Panc1 (cell line): ENCODE measurements at regions not wholly inside any gene's neighbourhood (a gene's known extent, or its start where the extent isn't known, plus 50 kb on each side); places are given as distances from the start of the nearest gene placed in this dataset.

Source experiments
- ATAC-seq: fragments of 200-7000 bp; cut with Tn5 transposase; 2 replicates; pipeline ENCODE4 v1.9.1; 2020; ENCODE audit warnings: mild to moderate bottlenecking, moderate library complexity
- BruUV-seq: library from RNA; stranded (reverse); fragments of 400-500 nt; replicated peaks from 2 replicates; lab custom pipeline; 2021; lab: Mats Ljungman, UMichigan
- CTCF ChIA-PET: fragments of 300-600 bp; sonication (Branson Sonifier 250); formaldehyde crosslinking; loops from one replicate; lab custom pipeline; 2022; ENCODE audit warnings: antibody characterized with exemption; lab: Charles Lee
- POLR2A ChIA-PET: fragments of 300-600 bp; sonication (Branson Sonifier 250); formaldehyde crosslinking; loops from one replicate; lab custom pipeline; 2022; ENCODE audit warnings: antibody characterized with exemption; lab: Charles Lee
- DNase-seq: peaks from one replicate; pipeline ENCODE4 v3.0.0-alpha.2; 2010; ENCODE audit warnings: low read depth, low spot score
- H3K27ac ChIP-seq: 2 replicates; pipeline ENCODE4 v1.5.1; 2011; ENCODE audit warnings: mild to moderate bottlenecking, low read length, inconsistent platforms
- H3K27me3 ChIP-seq: fragments of 200-500 bp; sonication (Bioruptor generic); 2 replicates; pipeline ENCODE4 v1.6.0; 2014; ENCODE audit warnings: low read length, inconsistent platforms; ENCODE audit not compliant: control insufficient read depth, insufficient read depth
- H3K36me3 ChIP-seq: fragments of 200-500 bp; sonication (Bioruptor generic); 2 replicates; pipeline ENCODE4 v1.5.1; 2014; ENCODE audit warnings: inconsistent platforms, mild to moderate bottlenecking, low read length, moderate library complexity; ENCODE audit not compliant: control insufficient read depth, insufficient read depth
- H3K4me1 ChIP-seq: 2 replicates; pipeline ENCODE4 v1.5.1; 2011; ENCODE audit warnings: inconsistent platforms, mild to moderate bottlenecking, low read length, moderate library complexity; ENCODE audit not compliant: control insufficient read depth, insufficient read depth
- H3K4me3 ChIP-seq, 2 experiments: 2 replicates each; pipeline ENCODE4 v1.5.1; 2011 to 2012; ENCODE audit warnings: low read depth in 2 of 2, low read length in 2 of 2, mild to moderate bottlenecking in 2 of 2, inconsistent platforms in 1 of 2, moderate library complexity in 1 of 2
- H3K9me3 ChIP-seq: fragments of 200-500 bp; sonication (Bioruptor generic); 2 replicates; pipeline ENCODE4 v1.5.1; 2014; ENCODE audit warnings: low read depth, mild to moderate bottlenecking, inconsistent platforms, low read length, moderate library complexity; ENCODE audit not compliant: control insufficient read depth, insufficient read depth
- CTCF ChIP-seq: fragments of 450-650 bp; IDR thresholded peaks from 2 replicates; pipeline ENCODE4 v1.5.1; 2017; ENCODE audit warnings: mild to moderate bottlenecking
- POLR2AphosphoS5 ChIP-seq: IDR thresholded peaks from 2 replicates; pipeline ENCODE4 v1.6.1; 2012; ENCODE audit warnings: mild to moderate bottlenecking, low read depth, low read length, moderate library complexity
- REST ChIP-seq, 2 experiments: IDR thresholded peaks; 2 replicates each; pipeline ENCODE4 v1.6.1; 2011 to 2012; ENCODE audit warnings: low read depth in 2 of 2, control low read depth in 1 of 2, low read length in 1 of 2, mild to moderate bottlenecking in 1 of 2, moderate library complexity in 1 of 2; ENCODE audit not compliant: insufficient read depth in 1 of 2
- SIN3A ChIP-seq: IDR thresholded peaks from 2 replicates; pipeline ENCODE4 v1.6.1; 2012; ENCODE audit warnings: low read depth, mild to moderate bottlenecking, low read length, moderate library complexity, borderline replicate concordance; ENCODE audit not compliant: insufficient read depth
- TCF7L2 ChIP-seq: IDR thresholded peaks from 2 replicates; pipeline ENCODE4 v1.6.1; 2011; ENCODE audit warnings: mild to moderate bottlenecking, low read depth, low read length, inconsistent platforms
- in situ Hi-C: cut with HindIII; loops from 2 replicates; pipeline ENCODE4 v1.10.0; 2016; ENCODE audit warnings: low sequenced_read_pairs, low pct_unique_long_range_greater_than_20kb
- intact Hi-C: fragments of 100-400 bp; cut with micrococcal nuclease; formaldehyde crosslinking; loops from one replicate; pipeline ENCODE4 v1.10.0; 2022; ENCODE audit not compliant: unreplicated experiment

DNA sequence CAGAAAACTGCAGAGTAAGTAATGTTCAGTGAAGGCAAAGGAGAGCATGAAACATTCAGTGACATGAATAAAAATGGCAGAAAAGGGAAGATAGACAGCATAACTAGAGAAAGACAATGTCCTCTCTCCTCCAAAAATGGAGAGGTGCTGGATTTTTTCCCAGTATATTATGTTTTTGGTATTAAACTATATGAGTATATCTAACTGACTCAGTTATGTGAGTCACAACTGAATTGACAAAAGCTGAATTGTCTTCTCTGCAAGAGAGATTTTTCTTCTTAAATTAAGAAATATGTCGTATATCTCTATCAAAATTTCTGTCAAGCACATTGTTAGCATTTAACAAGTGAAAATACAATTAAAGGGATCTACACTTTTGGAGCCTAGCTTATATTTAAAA is 375.1 kb downstream of the CHSY3 start:
- H3K4me1 ChIP-seq, result no peaks in the 10 kb centered on the region
- ChIA-PET CTCF (no interaction called here), POLR2A (no interaction called here)
- ATAC-seq (no peak), DNase-seq (no peak)
- TF ChIP-seq REST (IDR thresholded peaks at IDR 0.05; ENCODE audit: insufficient read depth in 1 of 2, low read depth in 2 of 2, low read length in 1 of 2), result no peak
- no peaks in the 10 kb centered on the region for H3K36me3 ChIP-seq
- no peaks in the 10 kb centered on the region for H3K27me3 ChIP-seq
- in situ Hi-C loops (no loop called here), intact Hi-C loops (no loop called here)
- H3K9me3 ChIP-seq, result no peaks in the 10 kb centered on the region
- BruUV-seq, result no TSS peak
- H3K4me3 ChIP-seq, result no peak overlapping the region
- H3K27ac ChIP-seq, result no peak overlapping the region

DNA sequence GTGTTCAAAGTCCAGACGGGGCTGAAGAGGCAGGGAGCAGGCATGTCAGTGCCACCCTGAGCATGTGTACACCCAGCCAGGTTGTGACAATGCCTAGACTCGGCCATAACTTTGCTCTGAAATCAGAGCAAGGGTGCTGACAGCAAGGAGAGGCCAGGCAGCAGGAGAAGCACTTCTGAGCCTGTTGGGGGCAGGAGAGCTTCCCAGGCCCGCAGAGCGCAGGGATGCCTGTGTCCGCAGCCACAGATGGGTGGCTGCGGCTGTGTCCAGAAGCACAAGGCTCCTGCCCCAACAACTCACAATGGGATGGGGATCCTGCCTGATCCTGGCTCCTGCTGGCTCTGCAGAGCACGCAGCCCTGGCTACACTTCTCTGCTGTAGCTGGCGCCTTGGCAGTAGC is 373.9 kb downstream of the CHSY3 start:
- POLR2A ChIA-PET, result no interaction called here
- BruUV-seq, result no TSS peak

More for the DNA sequence above, 373.9 kb downstream of the CHSY3 start:
- Histone ChIP-seq H3K36me3 (no peaks in the 10 kb centered on the region), H3K4me3 (no peak overlapping the region), H3K27me3 (no peaks in the 10 kb centered on the region), H3K27ac (no peak overlapping the region), H3K4me1 (no peaks in the 10 kb centered on the region), H3K9me3 (no peaks in the 10 kb centered on the region)
- CTCF ChIA-PET, result no interaction called here
- no peak for DNase-seq
- ATAC-seq, result no peak
- intact Hi-C loops, result no loop called here
- TF ChIP-seq POLR2AphosphoS5 (no peak), CTCF (no peak), SIN3A (no peak), REST (IDR thresholded peaks at IDR 0.05; ENCODE audit: insufficient read depth in 1 of 2, low read depth in 2 of 2, low read length in 1 of 2) (no peak), TCF7L2 (no peak)
- in situ Hi-C loops, result no loop called here
